GM12875 (cell line): ENCODE measurements at regions not wholly inside any gene's neighbourhood (a gene's known extent, or its start where the extent isn't known, plus 50 kb on each side); places are given as distances from the start of the nearest gene placed in this dataset.

Source experiments
- H3K4me3 ChIP-seq: one replicate; pipeline ENCODE4 v1.5.1; 2011; ENCODE audit warnings: low read depth, low read length, control low read depth
- TF ChIP-seq, protein P1 (sequence below): IDR thresholded peaks from 2 replicates; pipeline ENCODE4 v1.5.1; 2011; ENCODE audit warnings: low read depth, mild to moderate bottlenecking, control low read depth, inconsistent platforms, low read length, moderate library complexity, borderline replicate concordance; ENCODE audit not compliant: insufficient read depth

- no peak overlapping the region for H3K4me3 ChIP-seq
- TF ChIP-seq, protein P1, sequence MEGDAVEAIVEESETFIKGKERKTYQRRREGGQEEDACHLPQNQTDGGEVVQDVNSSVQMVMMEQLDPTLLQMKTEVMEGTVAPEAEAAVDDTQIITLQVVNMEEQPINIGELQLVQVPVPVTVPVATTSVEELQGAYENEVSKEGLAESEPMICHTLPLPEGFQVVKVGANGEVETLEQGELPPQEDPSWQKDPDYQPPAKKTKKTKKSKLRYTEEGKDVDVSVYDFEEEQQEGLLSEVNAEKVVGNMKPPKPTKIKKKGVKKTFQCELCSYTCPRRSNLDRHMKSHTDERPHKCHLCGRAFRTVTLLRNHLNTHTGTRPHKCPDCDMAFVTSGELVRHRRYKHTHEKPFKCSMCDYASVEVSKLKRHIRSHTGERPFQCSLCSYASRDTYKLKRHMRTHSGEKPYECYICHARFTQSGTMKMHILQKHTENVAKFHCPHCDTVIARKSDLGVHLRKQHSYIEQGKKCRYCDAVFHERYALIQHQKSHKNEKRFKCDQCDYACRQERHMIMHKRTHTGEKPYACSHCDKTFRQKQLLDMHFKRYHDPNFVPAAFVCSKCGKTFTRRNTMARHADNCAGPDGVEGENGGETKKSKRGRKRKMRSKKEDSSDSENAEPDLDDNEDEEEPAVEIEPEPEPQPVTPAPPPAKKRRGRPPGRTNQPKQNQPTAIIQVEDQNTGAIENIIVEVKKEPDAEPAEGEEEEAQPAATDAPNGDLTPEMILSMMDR, result no peak
Measured at GRCh38 chr1:209215826-209216225, 367.7 kb upstream of the CAMK1G start.

- TF ChIP-seq, protein P1, result no peak
- no peak overlapping the region for H3K4me3 ChIP-seq
Measured at GRCh38 chr1:209218113-209218512, 365.4 kb upstream of the CAMK1G start.

DNA sequence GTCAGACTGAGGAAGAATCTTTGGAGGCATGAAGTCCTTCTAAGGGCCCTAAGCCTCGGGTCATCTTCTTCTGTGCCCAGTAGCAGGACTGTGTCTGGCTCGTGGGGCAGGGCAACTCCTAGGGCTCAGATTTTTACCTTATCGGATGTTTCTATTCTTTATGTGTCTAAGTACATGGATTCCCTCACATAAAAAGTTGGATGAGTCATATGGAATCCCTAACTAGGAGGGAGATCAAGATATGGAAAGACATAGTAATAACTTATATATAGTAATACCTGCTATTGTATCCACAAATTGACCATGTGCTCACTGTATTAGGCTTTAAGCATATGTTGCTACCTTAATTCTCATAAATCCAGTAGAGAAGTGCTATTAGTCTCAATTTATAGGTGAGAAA, 364.5 kb upstream of the CAMK1G start:
- no peak overlapping the region for H3K4me3 ChIP-seq
- TF ChIP-seq, protein P1, result no peak

- no peak overlapping the region for H3K4me3 ChIP-seq
- TF ChIP-seq, protein P1, result no peak
Measured at GRCh38 chr1:209219791-209220524, 363.6 kb upstream of the CAMK1G start.

GRCh38 chr1:209222826-209223225, 360.7 kb upstream of the CAMK1G start:
- TF ChIP-seq, protein P1, result no peak
- H3K4me3 ChIP-seq, result no peak overlapping the region

DNA sequence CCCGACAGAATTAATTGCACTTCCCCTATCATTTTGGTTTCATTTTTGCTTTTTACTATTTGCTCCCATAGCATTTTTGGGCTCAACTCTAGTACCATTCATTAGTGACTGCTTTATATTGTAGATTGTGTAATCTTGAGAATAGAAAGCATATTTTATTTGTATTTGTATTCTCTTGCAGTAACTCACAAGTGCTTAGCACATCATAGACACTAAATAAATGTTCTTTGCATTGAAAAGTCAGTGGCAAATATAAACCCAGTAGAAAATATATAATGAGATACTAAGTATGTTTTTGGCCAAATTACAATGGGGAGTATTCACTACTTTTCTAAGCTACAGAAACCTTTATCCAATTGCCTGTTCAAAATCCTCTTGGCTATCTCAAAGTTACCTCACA, 359.7 kb upstream of the CAMK1G start:
- TF ChIP-seq, protein P1, result no peak
- H3K4me3 ChIP-seq, result no peak overlapping the region

DNA sequence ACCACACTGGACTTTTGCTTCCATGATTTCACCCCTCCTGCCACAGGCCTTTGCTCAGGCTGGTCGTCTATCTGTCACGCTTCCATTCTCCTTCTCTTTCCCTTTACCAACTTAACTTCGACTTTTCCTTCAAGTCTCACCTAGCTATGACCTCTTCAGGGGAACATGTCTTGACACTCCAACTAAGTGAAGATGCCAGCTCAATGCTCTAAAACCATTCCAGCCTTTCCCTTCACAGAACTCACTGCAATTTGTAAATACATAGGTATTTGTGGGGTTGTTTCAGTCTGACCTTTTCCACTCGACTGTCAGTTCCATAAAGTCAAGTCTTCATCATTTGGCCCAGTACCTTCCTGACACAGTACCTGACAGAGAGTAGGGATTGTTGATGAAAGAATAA, 358.6 kb upstream of the CAMK1G start:
- TF ChIP-seq, protein P1, result no peak
- H3K4me3 ChIP-seq, result no peak overlapping the region
